H1 (cell line): ENCODE measurements at regions not wholly inside any gene's neighbourhood (a gene's known extent, or its start where the extent isn't known, plus 50 kb on each side); places are given as distances from the start of the nearest gene placed in this dataset.
A peak's percentile ranks its signal among the peaks of the same experiment; 100 is the strongest.

ENCODE experiments used
- CTCF ChIA-PET: fragments of 300-600 bp; sonication (Branson Sonifier 250); formaldehyde crosslinking; loops from one replicate; lab custom pipeline; 2021; ENCODE audit not compliant: partially characterized antibody; lab: Charles Lee
- POLR2A ChIA-PET: fragments of 300-600 bp; sonication (Branson Sonifier 250); formaldehyde crosslinking; loops from one replicate; lab custom pipeline; 2021; ENCODE audit warnings: inconsistent platforms; ENCODE audit not compliant: partially characterized antibody; lab: Charles Lee
- DNase-seq, 2 experiments: peaks; one replicate each; pipeline versions ENCODE4 v3.0.0 to v3.0.0-alpha.2; 2010 to 2022; ENCODE audit warnings: low spot score in 2 of 2, low read depth in 1 of 2, mixed read lengths in 1 of 2
- FAIRE-seq: peaks from 2 replicates; lab custom pipeline; 2011; peaks lifted over from hg19 to GRCh38; lab: Jason Lieb, UNC
- H2AFZ ChIP-seq: 2 replicates; pipeline ENCODE4 v1.8.1; 2012; ENCODE audit warnings: low read length, inconsistent platforms
- H2AK5ac ChIP-seq: 2 replicates; pipeline ENCODE4 v1.6.1; 2013; ENCODE audit warnings: low read depth, low read length
- H2BK120ac ChIP-seq: replicated peaks from 2 replicates; pipeline ENCODE3; 2013; ENCODE audit warnings: low read depth, low read length, inconsistent platforms
- H2BK12ac ChIP-seq: 2 replicates; pipeline ENCODE4 v1.6.1; 2013; ENCODE audit warnings: low read depth, low read length
- H2BK15ac ChIP-seq: 2 replicates; pipeline ENCODE4 v1.6.1; 2013; ENCODE audit warnings: low read length
- H2BK20ac ChIP-seq: 2 replicates; pipeline ENCODE4 v1.6.1; 2013; ENCODE audit warnings: low read length
- H2BK5ac ChIP-seq: 2 replicates; pipeline ENCODE4 v1.6.1; 2013; ENCODE audit warnings: low read depth, low read length
- H3K14ac ChIP-seq: 2 replicates; pipeline ENCODE4 v1.6.1; 2013; ENCODE audit warnings: inconsistent platforms; ENCODE audit not compliant: insufficient read length
- H3K18ac ChIP-seq: 2 replicates; pipeline ENCODE4 v1.6.1; 2013; ENCODE audit warnings: low read length; ENCODE audit errors: extremely low read depth
- H3K23ac ChIP-seq: 2 replicates; pipeline ENCODE4 v1.6.1; 2013; ENCODE audit warnings: inconsistent platforms; ENCODE audit not compliant: insufficient read length
- H3K23me2 ChIP-seq: 2 replicates; pipeline ENCODE4 v1.6.1; 2013; ENCODE audit warnings: low read depth, low read length
- H3K27ac ChIP-seq: 2 replicates; pipeline ENCODE4 v1.6.1; 2011; ENCODE audit warnings: low read depth, low read length, inconsistent platforms
- H3K27me3 ChIP-seq, 4 experiments: replicated peaks in 1 of 4; 1 replicate in 1 of 4; 2 replicates in 3 of 4; pipeline versions ENCODE4 v1.6.1 to v1.8.1; 2011 to 2013; ENCODE audit warnings: low read length in 3 of 4, mild to moderate bottlenecking in 3 of 4, inconsistent platforms in 2 of 4, mixed read lengths in 2 of 4, moderate library complexity in 1 of 4; ENCODE audit not compliant: control insufficient read depth in 3 of 4, insufficient read depth in 3 of 4; ENCODE audit errors: extremely low read depth in 1 of 4
- H3K36me3 ChIP-seq, 4 experiments: 2 replicates each; pipeline versions ENCODE4 v1.6.1 to v1.8.1; 2011 to 2013; ENCODE audit warnings: mild to moderate bottlenecking in 4 of 4, low read length in 3 of 4, moderate library complexity in 2 of 4, control low read depth in 1 of 4, inconsistent platforms in 1 of 4; ENCODE audit not compliant: insufficient read depth in 4 of 4, control insufficient read depth in 2 of 4
- H3K4ac ChIP-seq: replicated peaks from 2 replicates; pipeline ENCODE3; 2013; ENCODE audit warnings: low read length, low read depth, mixed read lengths, inconsistent platforms; ENCODE audit not compliant: insufficient read length
- H3K4me1 ChIP-seq, 4 experiments: replicated peaks in 1 of 4; 1 replicate in 1 of 4; 2 replicates in 3 of 4; pipeline versions ENCODE4 v1.6.1 to v1.8.1; 2011 to 2013; ENCODE audit warnings: low read length in 3 of 4, inconsistent platforms in 2 of 4, mixed read lengths in 1 of 4; ENCODE audit not compliant: insufficient read depth in 4 of 4, control insufficient read depth in 3 of 4
- H3K4me2 ChIP-seq, 2 experiments: 2 replicates each; pipeline versions ENCODE4 v1.6.1 to v1.8.1; 2011 to 2013; ENCODE audit warnings: low read depth in 2 of 2, low read length in 2 of 2, control low read depth in 1 of 2, inconsistent platforms in 1 of 2, mild to moderate bottlenecking in 1 of 2; ENCODE audit not compliant: insufficient read depth in 1 of 2
- H3K4me3 ChIP-seq, 4 experiments: fragments of 200-600, 300-600 bp in 1 of 4; sonication (generic), shearing (Covaris generic), sonication (Bioruptor Twin) in 1 of 4; 2 replicates each; pipeline versions ENCODE4 v1.5.1 to v1.8.1; 2011 to 2016; ENCODE audit warnings: low read length in 4 of 4, low read depth in 3 of 4, control low read depth in 2 of 4, inconsistent platforms in 2 of 4, mild to moderate bottlenecking in 2 of 4, mixed read lengths in 1 of 4, moderate library complexity in 1 of 4; ENCODE audit not compliant: insufficient read depth in 2 of 4; ENCODE audit errors: extremely low read depth in 1 of 4
- H3K56ac ChIP-seq: replicated peaks from 2 replicates; pipeline ENCODE3; 2013; ENCODE audit warnings: low read depth, mild to moderate bottlenecking, mixed read lengths, low read length, inconsistent platforms; ENCODE audit not compliant: insufficient read length
- H3K79me1 ChIP-seq: 2 replicates; pipeline ENCODE4 v1.6.1; 2013; ENCODE audit warnings: low read depth, low read length, control low read depth
- H3K79me2 ChIP-seq, 2 experiments: 2 replicates each; pipeline versions ENCODE4 v1.6.1 to v1.8.1; 2012 to 2013; ENCODE audit warnings: low read length in 2 of 2, mild to moderate bottlenecking in 2 of 2, inconsistent platforms in 1 of 2; ENCODE audit not compliant: insufficient read depth in 2 of 2, control insufficient read depth in 1 of 2
- H3K9ac ChIP-seq, 4 experiments: replicated peaks in 1 of 4; 1 replicate in 1 of 4; 2 replicates in 3 of 4; pipeline versions ENCODE4 v1.6.1 to v1.8.1; 2011 to 2013; ENCODE audit warnings: low read depth in 3 of 4, low read length in 3 of 4, control low read depth in 2 of 4, mild to moderate bottlenecking in 2 of 4, moderate library complexity in 2 of 4, inconsistent platforms in 1 of 4; ENCODE audit errors: extremely low read depth in 1 of 4
- H3K9me3 ChIP-seq, 2 experiments: 2 replicates each; pipeline versions ENCODE4 v1.6.1 to v1.8.1; 2012 to 2013; ENCODE audit warnings: mild to moderate bottlenecking in 2 of 2, moderate library complexity in 2 of 2, control low read depth in 1 of 2, inconsistent platforms in 1 of 2, low read depth in 1 of 2, low read length in 1 of 2, mixed read lengths in 1 of 2; ENCODE audit not compliant: insufficient read depth in 2 of 2
- H4K20me1 ChIP-seq, 2 experiments: replicated peaks in 1 of 2; 2 replicates each; pipeline versions ENCODE3 to v1.8.1; 2011 to 2013; ENCODE audit warnings: inconsistent platforms in 2 of 2, low read length in 2 of 2, mild to moderate bottlenecking in 1 of 2; ENCODE audit not compliant: insufficient read depth in 2 of 2, control insufficient read depth in 1 of 2
- H4K5ac ChIP-seq: 2 replicates; pipeline ENCODE4 v1.6.1; 2013; ENCODE audit warnings: low read length, low read depth, mixed read lengths, inconsistent platforms; ENCODE audit not compliant: insufficient read length
- H4K8ac ChIP-seq: 2 replicates; pipeline ENCODE4 v1.8.0; 2013; ENCODE audit warnings: mild to moderate bottlenecking, moderate library complexity, low read length, inconsistent platforms; ENCODE audit not compliant: insufficient read depth; ENCODE audit errors: extremely low read depth
- H4K91ac ChIP-seq: replicated peaks from 2 replicates; pipeline ENCODE3; 2013; ENCODE audit warnings: low read length, mixed read lengths, inconsistent platforms; ENCODE audit not compliant: insufficient read length
- CTBP2 ChIP-seq: IDR thresholded peaks from 2 replicates; pipeline ENCODE4 v1.7.0; 2011; ENCODE audit warnings: borderline replicate concordance, mild to moderate bottlenecking, moderate library complexity, mixed read lengths, low read length; ENCODE audit not compliant: insufficient read depth, insufficient read length
- FOSL1 ChIP-seq: IDR thresholded peaks from 2 replicates; pipeline ENCODE4 v1.6.1; 2011; ENCODE audit warnings: mild to moderate bottlenecking, low read depth, low read length, moderate library complexity; ENCODE audit not compliant: insufficient read depth
- WGBS, 2 experiments: shearing (Covaris generic) in 1 of 2; methylation state at CpG; one replicate each; pipeline versions ENCODE4 v1.1.6 to v1.1.7; 2013 to 2015; ENCODE audit warnings: low lambda C conversion rate in 2 of 2, mixed read lengths in 2 of 2, inconsistent platforms in 1 of 2, low coverage in 1 of 2, missing lambda C conversion rate in 1 of 2; ENCODE audit not compliant: insufficient replicate concordance in 2 of 2, insufficient coverage in 1 of 2, insufficient read length in 1 of 2; ENCODE audit errors: extremely low coverage in 1 of 2, missing lambda C conversion rate in 1 of 2; 5-methylcytosine and 5-hydroxymethylcytosine counted together

DNA sequence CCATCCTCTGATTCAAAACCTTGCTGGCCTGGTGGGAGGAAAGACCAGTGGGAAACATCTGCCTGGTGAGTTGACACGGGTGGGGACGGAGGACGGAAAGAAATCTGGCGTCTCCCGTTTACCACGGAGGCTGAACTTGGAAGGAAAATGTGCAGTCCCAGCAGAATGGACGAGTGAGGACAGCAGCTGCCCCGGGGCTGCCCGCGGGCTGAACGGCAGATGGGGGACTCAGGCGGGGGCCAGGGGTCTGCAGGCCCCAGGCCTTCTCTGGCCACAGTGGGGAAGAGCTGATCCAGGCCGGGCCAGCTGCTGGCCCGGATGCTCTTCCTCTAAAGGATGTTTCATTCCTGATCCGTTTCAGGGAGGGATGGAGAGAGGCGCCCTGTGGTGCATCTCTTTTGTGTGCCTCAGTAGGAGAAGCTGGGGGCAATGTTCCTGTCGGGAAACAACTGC lies 147.5 kb upstream of the CHST15 start:
- no peak for DNase-seq
- H3K23me2 ChIP-seq: no peaks in the 10 kb centered on the region; the same call in 1 of the 2 replicates

More for the DNA sequence above, 147.5 kb upstream of the CHST15 start:
- TF ChIP-seq CTBP2 (peak; percentile 70), FOSL1 (no peak)
- Histone ChIP-seq H3K4me3 (no peak overlapping the region), H3K4me2 (peak overlapping the region in 1 of 2 experiments; percentile 16; a peak in 1 of 4 replicates), H3K18ac (no peak overlapping the region), H3K79me2 (no peaks in the 10 kb centered on the region), H3K9me3 (no peaks in the 10 kb centered on the region), H3K79me1 (no peaks in the 10 kb centered on the region), H2AK5ac (no peak overlapping the region), H2BK15ac (no peak overlapping the region), H2BK120ac (no peak overlapping the region), H4K20me1 (no peaks in the 10 kb centered on the region), H3K4ac (peak overlapping the region; percentile 44), H4K8ac (no peak overlapping the region), H3K27me3 (no peaks in the 10 kb centered on the region; a peak in 1 of 7 replicates), H2BK12ac (no peak overlapping the region), H3K4me1 (peaks cover 0 to 6% (median 3%) of the 10 kb centered on the region in 4 experiments; a peak in 6 of 7 replicates), H2BK20ac (no peak overlapping the region), H2BK5ac (no peak overlapping the region; the same call in 1 of the 2 replicates), H3K27ac (no peak overlapping the region), H4K91ac (peak overlapping the region; percentile 70), H3K9ac (no peak overlapping the region), H2AFZ (no peak overlapping the region), H3K14ac (no peak overlapping the region), H4K5ac (no peak overlapping the region), H3K56ac (no peak overlapping the region), H3K36me3 (no peaks in the 10 kb centered on the region), H3K23ac (no peak overlapping the region)
- 44% methylated on average over 17 of the region's 17 CpGs; no CpG with 5 or more reads in 1 of the 2 experiments for WGBS, 2 experiments
- no peak for FAIRE-seq
- ChIA-PET POLR2A (interaction anchor here (0.6 to 1.5 kb wide), 2 partner anchors 11 to 992 kb away, joined by 3 to 5 read pairs; no protein-coding TSS in a partner anchor), CTCF (interaction anchor here (0.9 to 1.7 kb wide), 3 partner anchors 9 to 23 kb away, joined by 3 to 4 read pairs (median 4); no protein-coding TSS in a partner anchor)
